Natural killer cell (primary cell): ENCODE measurements at regions not wholly inside any gene's neighbourhood (a gene's known extent, or its start where the extent isn't known, plus 50 kb on each side); places are given as distances from the start of the nearest gene placed in this dataset.

Experiments
- ATAC-seq, 3 donors: fragments of 150-1000 bp in 2 of 3; fragments of 200-7000 bp in 1 of 3; cut with Tn5 transposase; 1 replicate in 1 of 3; 2 replicates in 2 of 3; pipeline ENCODE4 v1.10.0; 2021; ENCODE audit warnings: mild to moderate bottlenecking in 2 of 3, moderate library complexity in 2 of 3
- DNase-seq, 2 donors: peaks; one replicate each; pipeline versions ENCODE4 v3.0.0 to v3.0.0-alpha.2; 2013 to 2021; ENCODE audit warnings: mixed read lengths in 1 of 2
- H3K27ac ChIP-seq: one replicate; pipeline ENCODE4 v1.5.1; 2013; ENCODE audit warnings: mild to moderate bottlenecking, low read length
- H3K27me3 ChIP-seq: one replicate; pipeline ENCODE4 v1.6.1; 2013; ENCODE audit warnings: low read length; ENCODE audit not compliant: control insufficient read depth, insufficient read depth
- H3K36me3 ChIP-seq: one replicate; pipeline ENCODE4 v1.6.1; 2013; ENCODE audit warnings: low read length; ENCODE audit not compliant: control insufficient read depth, insufficient read depth
- H3K4me1 ChIP-seq: one replicate; pipeline ENCODE4 v1.6.1; 2013; ENCODE audit warnings: low read length; ENCODE audit not compliant: control insufficient read depth, insufficient read depth
- H3K4me3 ChIP-seq: one replicate; pipeline ENCODE4 v1.5.1; 2013; ENCODE audit warnings: low read length
- H3K9me3 ChIP-seq: one replicate; pipeline ENCODE4 v1.6.1; 2013; ENCODE audit warnings: low read length; ENCODE audit not compliant: control insufficient read depth, insufficient read depth
- H3K27ac Mint-ChIP-seq, 2 donors: one replicate each; pipeline ENCODE4 v1.8.0; 2022; ENCODE audit warnings: mild to moderate bottlenecking in 2 of 2, mixed read lengths in 2 of 2, moderate library complexity in 1 of 2
- H3K27me3 Mint-ChIP-seq, 2 donors: one replicate each; pipeline ENCODE4 v1.8.0; 2022; ENCODE audit warnings: low read depth in 2 of 2, mixed read lengths in 2 of 2
- H3K36me3 Mint-ChIP-seq: one replicate; pipeline ENCODE4 v1.8.0; 2022; ENCODE audit warnings: mixed read lengths
- H3K4me1 Mint-ChIP-seq, 2 donors: one replicate each; pipeline ENCODE4 v1.8.0; 2022; ENCODE audit warnings: mixed read lengths in 2 of 2
- H3K4me3 Mint-ChIP-seq: one replicate; pipeline ENCODE4 v1.8.0; 2022; ENCODE audit warnings: mild to moderate bottlenecking, moderate library complexity, mixed read lengths
- H3K9me3 Mint-ChIP-seq, 2 donors: one replicate each; pipeline ENCODE4 v1.8.0; 2022; ENCODE audit warnings: mixed read lengths in 2 of 2
- WGBS: methylation state at CpG from one replicate; pipeline ENCODE4 v1.1.7; 2013; ENCODE audit warnings: missing lambda C conversion rate; ENCODE audit not compliant: insufficient coverage; 5-methylcytosine and 5-hydroxymethylcytosine counted together
- intact Hi-C: fragments of 100-400 bp; cut with micrococcal nuclease; formaldehyde crosslinking; loops from one replicate; pipeline ENCODE4 v1.14.2; 2022
- TF ChIP-seq, protein P1 (sequence below): fragments of 200-600 bp; IDR thresholded peaks from one replicate; pipeline ENCODE4 v1.8.0; 2022; ENCODE audit warnings: antibody characterized with exemption

DNA sequence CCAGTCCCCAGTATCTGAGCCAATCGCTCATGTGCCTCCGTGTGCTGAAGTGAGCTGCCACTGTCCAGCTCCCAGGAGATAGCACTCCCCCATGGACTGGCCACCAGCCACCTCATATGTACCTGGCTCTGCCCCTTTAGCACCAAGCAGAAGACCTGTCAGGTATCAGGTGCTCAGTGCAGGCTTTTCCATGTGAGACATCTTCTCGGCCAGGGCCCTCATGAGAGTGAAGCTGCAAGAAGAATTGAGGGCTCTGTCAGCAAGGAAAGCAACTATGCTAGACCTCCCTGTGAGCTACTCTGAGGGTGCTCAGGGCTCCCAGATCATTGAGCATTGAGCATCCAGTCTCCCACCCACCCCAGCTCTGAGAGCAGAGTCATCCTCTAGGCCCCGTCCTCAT is 264.2 kb upstream of the ADAMTS16 start:
- intact Hi-C loops: no loop called here
- no peaks in the 10 kb centered on the region for H3K4me1 Mint-ChIP-seq
- H3K4me3 Mint-ChIP-seq: no peak overlapping the region
- WGBS: 95% methylated on average over 4 of the region's 4 CpGs
- no peak overlapping the region for H3K27ac Mint-ChIP-seq
- no peaks in the 10 kb centered on the region for H3K9me3 Mint-ChIP-seq
- no peaks in the 10 kb centered on the region for H3K9me3 ChIP-seq
- H3K27me3 ChIP-seq: no peaks in the 10 kb centered on the region
- no peaks in the 10 kb centered on the region for H3K27me3 Mint-ChIP-seq
- H3K36me3 Mint-ChIP-seq: no peaks in the 10 kb centered on the region
- H3K36me3 ChIP-seq: no peaks in the 10 kb centered on the region
- DNase-seq (no peak), ATAC-seq (no peak)
- H3K27ac ChIP-seq: no peak overlapping the region
- no peaks in the 10 kb centered on the region for H3K4me1 ChIP-seq
- TF ChIP-seq, protein P1, sequence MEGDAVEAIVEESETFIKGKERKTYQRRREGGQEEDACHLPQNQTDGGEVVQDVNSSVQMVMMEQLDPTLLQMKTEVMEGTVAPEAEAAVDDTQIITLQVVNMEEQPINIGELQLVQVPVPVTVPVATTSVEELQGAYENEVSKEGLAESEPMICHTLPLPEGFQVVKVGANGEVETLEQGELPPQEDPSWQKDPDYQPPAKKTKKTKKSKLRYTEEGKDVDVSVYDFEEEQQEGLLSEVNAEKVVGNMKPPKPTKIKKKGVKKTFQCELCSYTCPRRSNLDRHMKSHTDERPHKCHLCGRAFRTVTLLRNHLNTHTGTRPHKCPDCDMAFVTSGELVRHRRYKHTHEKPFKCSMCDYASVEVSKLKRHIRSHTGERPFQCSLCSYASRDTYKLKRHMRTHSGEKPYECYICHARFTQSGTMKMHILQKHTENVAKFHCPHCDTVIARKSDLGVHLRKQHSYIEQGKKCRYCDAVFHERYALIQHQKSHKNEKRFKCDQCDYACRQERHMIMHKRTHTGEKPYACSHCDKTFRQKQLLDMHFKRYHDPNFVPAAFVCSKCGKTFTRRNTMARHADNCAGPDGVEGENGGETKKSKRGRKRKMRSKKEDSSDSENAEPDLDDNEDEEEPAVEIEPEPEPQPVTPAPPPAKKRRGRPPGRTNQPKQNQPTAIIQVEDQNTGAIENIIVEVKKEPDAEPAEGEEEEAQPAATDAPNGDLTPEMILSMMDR: no peak
- H3K4me3 ChIP-seq: no peak overlapping the region

DNA sequence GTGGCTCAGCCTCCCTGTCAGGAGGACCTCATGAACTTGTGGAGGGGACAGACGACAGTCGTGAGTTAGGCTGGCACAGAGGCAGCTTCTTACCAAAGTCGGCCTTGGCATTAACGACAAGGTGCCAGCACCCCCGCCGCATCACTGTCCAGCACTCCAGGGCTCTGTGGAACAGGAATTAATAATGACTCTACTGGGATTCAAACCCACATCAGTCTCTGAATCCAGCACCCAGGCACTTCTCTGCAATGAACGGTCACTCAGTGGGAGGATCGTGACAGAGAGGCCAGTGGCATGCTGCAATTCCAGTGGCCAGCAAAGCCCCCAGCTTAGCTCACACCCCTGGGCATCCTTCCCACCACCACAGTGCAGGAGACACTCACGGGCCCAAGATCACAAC is 263.3 kb upstream of the ADAMTS16 start:
- no peak overlapping the region for H3K4me3 Mint-ChIP-seq
- no peaks in the 10 kb centered on the region for H3K9me3 Mint-ChIP-seq
- ATAC-seq (no peak), DNase-seq (no peak)
- TF ChIP-seq, protein P1: no peak
- intact Hi-C loops: no loop called here
- no peak overlapping the region for H3K4me3 ChIP-seq
- no peaks in the 10 kb centered on the region for H3K4me1 Mint-ChIP-seq
- no peaks in the 10 kb centered on the region for H3K27me3 ChIP-seq
- H3K27ac Mint-ChIP-seq: no peak overlapping the region
- H3K27ac ChIP-seq: no peak overlapping the region
- H3K4me1 ChIP-seq: no peaks in the 10 kb centered on the region
- H3K27me3 Mint-ChIP-seq: no peaks in the 10 kb centered on the region
- no peaks in the 10 kb centered on the region for H3K36me3 Mint-ChIP-seq
- H3K36me3 ChIP-seq: no peaks in the 10 kb centered on the region
- H3K9me3 ChIP-seq: no peaks in the 10 kb centered on the region
- WGBS: 90% methylated on average over 8 of the region's 9 CpGs

DNA sequence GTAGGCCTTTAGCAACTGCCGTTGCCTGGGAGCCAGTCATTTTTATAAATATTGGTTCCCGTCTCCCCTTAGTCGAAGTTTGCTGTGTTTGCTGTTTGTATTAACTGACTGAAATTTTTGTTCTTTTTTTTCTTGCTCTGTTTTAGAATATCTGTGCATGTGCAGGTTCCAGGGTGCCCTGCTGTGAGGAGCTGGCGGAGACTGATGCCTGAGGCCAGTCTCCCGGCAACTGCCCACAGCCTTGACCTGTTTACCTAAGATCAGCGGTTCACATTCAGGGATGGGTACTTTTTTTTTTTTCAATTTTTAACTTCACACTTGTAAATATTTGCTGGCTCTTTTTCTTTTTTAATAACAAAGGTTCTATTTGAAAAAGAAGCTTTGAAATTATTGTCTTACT is 262.6 kb upstream of the ADAMTS16 start:
- no peaks in the 10 kb centered on the region for H3K36me3 ChIP-seq
- TF ChIP-seq, protein P1: no peak
- no peaks in the 10 kb centered on the region for H3K9me3 Mint-ChIP-seq
- WGBS: 80% methylated on average over 6 of the region's 6 CpGs
- H3K27ac ChIP-seq: no peak overlapping the region
- H3K27me3 Mint-ChIP-seq: no peaks in the 10 kb centered on the region
- DNase-seq (no peak), ATAC-seq (no peak)
- H3K36me3 Mint-ChIP-seq: no peaks in the 10 kb centered on the region
- H3K4me3 ChIP-seq: no peak overlapping the region
- no peaks in the 10 kb centered on the region for H3K4me1 ChIP-seq
- H3K27ac Mint-ChIP-seq: no peak overlapping the region
- H3K27me3 ChIP-seq: no peaks in the 10 kb centered on the region
- H3K9me3 ChIP-seq: no peaks in the 10 kb centered on the region
- H3K4me3 Mint-ChIP-seq: no peak overlapping the region
- no peaks in the 10 kb centered on the region for H3K4me1 Mint-ChIP-seq
- intact Hi-C loops: no loop called here

DNA sequence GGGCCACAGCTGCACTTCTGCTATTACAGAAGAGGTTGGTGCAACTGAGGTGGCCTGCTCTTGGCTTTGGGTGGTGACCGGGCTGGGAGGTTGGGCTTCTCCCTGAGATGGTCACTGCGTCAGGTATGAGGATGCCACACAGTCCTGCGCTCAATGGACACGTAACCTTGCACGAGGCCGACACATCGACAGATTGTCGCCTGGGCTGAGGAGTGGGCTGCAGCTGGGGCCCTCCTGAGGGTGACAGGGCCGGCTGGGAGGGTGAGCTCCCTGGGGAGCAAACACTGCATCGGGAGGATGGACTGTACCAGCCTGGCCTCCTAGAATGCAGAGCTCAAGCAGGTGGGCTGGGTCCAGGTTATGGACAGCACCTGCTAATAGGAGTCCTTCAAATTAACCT is 261.1 kb upstream of the ADAMTS16 start:
- no peak overlapping the region for H3K27ac ChIP-seq
- Mint-ChIP-seq H3K27ac (no peak overlapping the region), H3K36me3 (no peaks in the 10 kb centered on the region), H3K9me3 (no peaks in the 10 kb centered on the region), H3K4me3 (no peak overlapping the region), H3K27me3 (no peaks in the 10 kb centered on the region), H3K4me1 (no peaks in the 10 kb centered on the region)
- DNase-seq: no peak
- no peaks in the 10 kb centered on the region for H3K4me1 ChIP-seq
- H3K27me3 ChIP-seq: no peaks in the 10 kb centered on the region
- intact Hi-C loops: no loop called here
- WGBS: 93% methylated on average over 10 of the region's 10 CpGs
- H3K36me3 ChIP-seq: no peaks in the 10 kb centered on the region
- ATAC-seq: no peak
- no peaks in the 10 kb centered on the region for H3K9me3 ChIP-seq
- TF ChIP-seq, protein P1: no peak
- H3K4me3 ChIP-seq: no peak overlapping the region
